ENCODE measurements at regions not wholly inside any gene's neighbourhood (a gene's known extent, or its start where the extent isn't known, plus 50 kb on each side); places are given as distances from the start of the nearest gene placed in this dataset.

DNA sequence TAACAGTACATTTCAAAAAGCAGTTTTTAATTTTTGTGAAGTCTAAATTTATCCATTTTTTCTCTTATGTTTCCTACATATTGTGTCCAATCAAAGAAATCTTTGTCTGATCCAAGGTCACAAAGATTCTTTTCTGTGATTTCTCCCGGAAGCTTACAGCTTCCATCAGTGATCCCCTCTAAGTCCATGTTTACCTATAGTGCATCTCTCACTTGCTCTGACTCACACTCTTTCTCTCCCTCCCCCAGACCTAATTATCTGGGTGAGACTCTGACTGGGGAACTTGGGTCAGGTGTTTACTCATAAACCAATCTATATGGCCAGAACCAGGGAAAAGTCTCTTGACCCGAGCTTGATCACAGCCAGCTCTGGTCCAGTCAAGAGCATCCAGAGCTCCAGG is 224.4 kb downstream of the SPTSSA start (continued):
- TF ChIP-seq CEBPG (CRISPR knock-in tag; IDR thresholded peaks at IDR 0.05), result no peak
- no peak for TF ChIP-seq CEBPG (tag; conservative IDR thresholded peaks at IDR 0.05 in 1 of 2, IDR thresholded peaks at IDR 0.05 in 1 of 2)
- no peak for TF ChIP-seq ZFPM2 (CRISPR knock-in tag; IDR thresholded peaks at IDR 0.05)

GRCh38 chr14:34237081-34237480 is 225.0 kb downstream of the SPTSSA start:
- Histone ChIP-seq H3K9ac (ENCODE audit: insufficient read depth in 1 of 2, low read depth in 2 of 2, low read length in 2 of 2) (no peak overlapping the region), H3K9me3 (replicated peaks; ENCODE audit: control insufficient read depth, insufficient read depth, low read depth, low read length) (no peaks in the 10 kb centered on the region), H4K20me1 (replicated peaks; ENCODE audit: control insufficient read depth, insufficient read depth, low read length) (no peaks in the 10 kb centered on the region), H3K4me2 (ENCODE audit: insufficient read depth, low read length) (no peak overlapping the region), H3K4me3 (no peak overlapping the region), H3K27ac (ENCODE audit: extremely low read depth, low read depth, low read length) (no peak overlapping the region), H3K4me1 (replicated peaks in 1 of 2; ENCODE audit: control insufficient read depth in 2 of 2, insufficient read depth in 2 of 2, low read length in 2 of 2) (no peaks in the 10 kb centered on the region), H3K36me3 (ENCODE audit: control insufficient read depth, insufficient read depth, low read length) (no peaks in the 10 kb centered on the region), H2AFZ (ENCODE audit: low read depth, low read length) (no peak overlapping the region), H3K79me2 (ENCODE audit: control insufficient read depth, insufficient read depth, low read length) (no peaks in the 10 kb centered on the region), H3K9me1 (ENCODE audit: control insufficient read depth, insufficient read depth, low read length) (no peaks in the 10 kb centered on the region), H3K27me3 (ENCODE audit: control insufficient read depth in 2 of 2, insufficient read depth in 2 of 2, low read length in 2 of 2) (no peaks in the 10 kb centered on the region)
- no peak for ATAC-seq
- intact Hi-C loops (cut with micrococcal nuclease), result no loop called here
- POLR2A ChIA-PET, result no interaction called here
- WGBS (ENCODE audit: insufficient coverage, low coverage, missing lambda C conversion rate), result 0% methylated on average over 1 of the region's 1 CpG
- TF ChIP-seq STAG1 (CRISPR knock-in tag; IDR thresholded peaks at IDR 0.05; ENCODE audit: borderline replicate concordance) (no peak), TCF7L2 (IDR thresholded peaks at IDR 0.05; ENCODE audit: low read depth, low read length) (no peak), ZFP36 (IDR thresholded peaks at IDR 0.05; ENCODE audit: low read depth, low read length, partially characterized antibody) (no peak), RBM22 (IDR thresholded peaks at IDR 0.05; ENCODE audit: low read depth, low read length, poor library complexity, severe bottlenecking) (no peak), RBM15 (IDR thresholded peaks at IDR 0.05; ENCODE audit: insufficient read depth, low read length) (no peak), WHSC1 (IDR thresholded peaks at IDR 0.05; ENCODE audit: low read length) (no peak), ZNF121 (CRISPR knock-in tag; conservative IDR thresholded peaks at IDR 0.05) (no peak), NCOA6 (IDR thresholded peaks at IDR 0.05) (no peak), LEF1 (IDR thresholded peaks at IDR 0.05) (no peak), ZNF785 (CRISPR knock-in tag; IDR thresholded peaks at IDR 0.05) (no peak), SRSF1 (IDR thresholded peaks at IDR 0.05; ENCODE audit: low read depth, low read length) (no peak), PHF20 (IDR thresholded peaks at IDR 0.05; ENCODE audit: partially characterized antibody) (no peak), ETS1 (conservative IDR thresholded peaks at IDR 0.05; ENCODE audit: control insufficient read depth, low read depth, low read length) (no peak), KAT7 (CRISPR knock-in tag; IDR thresholded peaks at IDR 0.05; ENCODE audit: borderline replicate concordance) (no peak), HNRNPH1 (optimal IDR thresholded peaks at IDR 0.05; ENCODE audit: low read depth, low read length) (no peak)
- TF ChIP-seq, protein P1, sequence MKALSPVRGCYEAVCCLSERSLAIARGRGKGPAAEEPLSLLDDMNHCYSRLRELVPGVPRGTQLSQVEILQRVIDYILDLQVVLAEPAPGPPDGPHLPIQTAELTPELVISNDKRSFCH (CRISPR knock-in tag; IDR thresholded peaks at IDR 0.05), result no peak
- TF ChIP-seq, protein P1 (tag; IDR thresholded peaks at IDR 0.05), result no peak
- in situ Hi-C loops (cut with MboI), result no loop called here
- no TSS peak for BruUV-seq (replicated peaks)
- CTCF ChIA-PET (ENCODE audit: low intra/inter-chr PET ratio), result no interaction called here
- DNase-seq (ENCODE audit: extremely low read depth in 1 of 4, low spot score in 3 of 4), result no peak
- no peak for FAIRE-seq

Measured in K562 (cell line).